HG02884 (cell line): ENCODE measurements at regions not wholly inside any gene's neighbourhood (a gene's known extent, or its start where the extent isn't known, plus 50 kb on each side); places are given as distances from the start of the nearest gene placed in this dataset.

ENCODE experiments used
- ATAC-seq: cut with Tn5 transposase; IDR thresholded peaks from one replicate; pipeline ENCODE4 v1.9.1; 2021; ENCODE audit warnings: mild to moderate bottlenecking, moderate library complexity; ENCODE audit not compliant: unreplicated experiment

DNA sequence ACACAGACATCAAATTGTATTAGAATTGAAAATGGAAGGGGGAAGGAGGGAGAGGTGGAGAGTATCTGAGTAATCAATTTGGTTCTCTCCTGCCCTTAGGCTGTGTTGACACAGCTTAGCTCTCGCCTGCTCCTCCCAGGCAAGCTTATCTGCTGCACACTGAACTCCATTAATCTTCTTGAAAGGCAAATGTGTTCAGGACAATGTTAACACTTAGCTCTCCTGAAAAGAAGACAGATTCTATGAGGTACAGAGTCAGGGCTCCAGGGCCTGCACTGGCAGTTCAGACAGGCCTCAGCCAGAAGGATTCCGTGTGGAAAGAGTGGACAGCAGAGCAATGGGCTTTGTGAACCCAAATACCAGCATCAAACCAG, 430.0 kb upstream of the TNP1 start:
- no peak for ATAC-seq

DNA sequence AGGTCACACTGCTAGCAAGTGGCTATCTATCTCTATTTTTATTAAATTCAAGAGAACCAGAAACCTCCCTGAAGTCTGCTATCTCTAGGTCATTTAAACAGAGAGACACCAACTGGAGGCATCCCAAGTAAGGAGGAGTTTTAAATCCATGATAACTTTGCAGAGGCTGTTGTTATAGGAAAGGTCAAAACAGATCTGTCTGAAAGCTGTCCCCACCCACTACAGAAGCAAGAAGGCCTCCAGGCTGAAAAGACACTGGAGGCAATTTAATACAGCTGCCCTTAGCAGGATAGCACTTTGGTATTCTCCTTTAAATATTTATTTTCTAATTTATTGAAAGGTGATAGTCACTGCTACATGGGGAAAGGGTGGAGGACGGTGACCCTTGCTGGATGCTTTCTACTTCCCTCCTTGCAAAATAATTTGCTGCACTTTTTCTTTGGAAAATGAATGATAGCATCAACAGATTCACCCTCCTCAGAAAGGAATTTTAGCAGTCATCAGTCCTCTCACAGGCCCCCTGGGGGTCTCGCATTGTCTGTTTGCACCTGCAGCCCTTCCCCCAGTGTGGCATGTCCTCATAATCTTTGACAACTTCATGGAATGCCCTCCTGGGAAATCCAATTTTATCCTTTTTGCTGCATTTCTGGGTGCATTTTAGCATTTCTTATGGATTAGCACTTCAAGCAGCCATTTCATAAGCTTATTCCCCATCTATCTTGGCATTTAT, 429.5 kb upstream of the TNP1 start:
- ATAC-seq, result no peak

DNA sequence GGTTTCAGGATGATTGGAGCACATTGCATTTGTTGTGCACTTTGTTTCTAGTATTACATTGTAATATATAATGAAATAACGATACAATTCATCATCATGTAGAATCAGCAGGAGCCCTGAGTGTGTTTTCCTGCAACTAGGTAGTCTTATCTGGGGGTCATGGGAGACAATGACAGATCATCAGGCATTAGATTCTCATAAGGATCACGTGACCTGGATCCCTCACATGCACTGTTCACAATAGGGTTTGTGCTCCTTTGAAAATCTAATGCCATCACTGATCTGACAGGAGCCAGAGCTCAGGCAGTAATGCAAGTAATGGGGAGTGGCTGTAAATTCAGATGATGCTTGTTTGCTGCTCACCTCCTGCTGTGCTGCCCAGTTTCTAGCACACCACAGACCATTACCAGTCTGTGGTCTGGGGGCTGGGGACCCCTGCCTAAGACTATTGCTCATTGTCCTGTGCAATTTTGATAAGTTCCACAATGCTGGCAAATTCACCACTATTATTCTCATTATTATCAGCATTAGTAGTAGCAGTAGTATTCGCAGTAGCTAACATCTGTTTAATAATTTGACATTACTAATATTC, 428.7 kb upstream of the TNP1 start:
- ATAC-seq, result no peak

DNA sequence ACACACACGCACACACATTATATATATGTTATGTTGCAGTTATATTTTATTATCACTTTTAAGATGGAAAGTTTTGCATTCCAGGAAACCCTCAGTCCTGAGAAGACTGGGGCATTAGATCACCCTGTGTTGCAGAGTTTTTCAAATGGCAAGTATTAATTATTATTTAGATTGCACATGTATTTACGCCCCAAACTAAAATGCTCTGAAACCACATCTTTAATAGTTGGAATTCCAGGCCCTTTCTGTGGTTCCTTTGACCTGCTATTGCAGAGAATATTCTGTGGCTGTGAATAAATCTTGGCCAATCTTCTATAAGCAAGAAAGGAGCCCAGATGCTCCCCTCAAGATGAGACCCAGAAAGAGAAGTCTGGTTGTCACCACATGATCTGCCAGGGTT, 427.0 kb upstream of the TNP1 start:
- ATAC-seq, result no peak

DNA sequence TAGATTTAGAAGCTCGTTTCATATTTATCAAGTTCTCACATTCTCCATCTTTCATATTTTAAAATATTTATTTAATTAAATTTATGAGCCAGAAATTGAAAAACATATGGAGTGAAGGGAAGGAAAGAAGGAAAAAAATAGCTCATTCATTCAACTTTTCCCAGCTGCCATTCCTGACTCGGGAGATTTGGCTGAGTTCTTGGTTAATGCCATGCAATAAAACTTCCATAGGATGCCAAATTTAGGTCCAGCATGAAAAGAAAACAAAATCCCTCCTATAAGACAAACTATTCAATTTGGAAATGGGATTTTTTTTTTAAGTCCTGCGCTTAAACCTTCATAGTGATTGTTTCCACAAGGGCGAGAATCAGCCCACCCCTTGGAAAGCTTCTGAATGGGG, 426.1 kb upstream of the TNP1 start:
- no peak for ATAC-seq

DNA sequence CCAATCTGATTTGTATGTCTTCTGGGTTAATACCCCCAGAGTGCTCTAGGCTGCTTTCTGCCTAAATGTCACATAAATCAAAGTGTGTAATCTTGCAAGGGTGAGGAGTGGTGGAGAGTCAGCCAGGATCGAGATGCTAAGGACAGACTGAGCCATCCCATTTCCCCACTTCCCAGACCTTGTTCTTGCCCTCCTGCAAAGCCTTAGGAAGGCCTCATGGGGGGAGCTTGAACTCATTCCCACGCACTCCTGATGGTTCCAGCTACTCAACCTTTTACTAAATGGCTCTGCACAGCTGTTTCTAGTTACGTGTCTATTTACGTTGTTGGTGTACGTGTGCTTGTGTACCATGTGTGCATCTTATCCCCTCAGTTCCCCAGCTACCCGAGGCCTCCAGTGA, 423.6 kb upstream of the TNP1 start:
- no peak for ATAC-seq

DNA sequence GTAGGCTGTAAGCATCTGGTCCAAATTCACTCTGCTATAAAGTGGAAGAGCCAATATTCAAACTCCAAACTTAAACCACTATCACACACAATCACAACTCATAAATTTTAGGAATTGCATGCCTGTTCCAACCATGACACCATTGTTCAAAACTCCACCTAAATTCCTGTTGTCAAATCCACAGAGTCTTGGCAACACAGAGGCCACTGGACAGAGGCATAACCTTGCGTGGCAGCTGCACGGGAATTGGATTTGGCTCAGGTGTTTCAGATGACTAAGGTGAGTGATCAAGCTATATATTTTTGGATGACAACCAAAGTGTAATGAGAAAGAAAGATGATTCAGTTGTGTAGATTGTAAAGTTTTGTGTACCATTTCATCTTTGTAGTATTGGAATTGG, 422.7 kb upstream of the TNP1 start:
- ATAC-seq, result no peak

DNA sequence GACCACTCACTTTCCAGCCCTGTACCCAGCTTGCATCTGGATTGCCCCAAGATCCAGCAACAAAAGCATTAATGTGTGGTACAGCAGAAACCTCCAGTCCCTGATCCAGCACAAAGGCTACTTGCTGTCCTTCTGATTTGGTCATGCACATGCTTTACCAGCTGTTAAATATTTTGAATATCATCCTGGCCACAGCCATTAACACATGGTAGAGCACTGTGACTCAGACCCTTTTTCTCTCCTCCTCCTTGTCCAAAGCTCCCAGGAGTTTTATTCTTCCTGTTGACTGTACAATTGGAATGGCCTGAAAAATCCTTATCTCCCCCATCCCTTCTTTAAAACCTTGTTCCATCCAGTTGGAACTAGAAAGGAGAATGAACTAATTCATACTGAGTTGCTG, 419.7 kb upstream of the TNP1 start:
- no peak for ATAC-seq

DNA sequence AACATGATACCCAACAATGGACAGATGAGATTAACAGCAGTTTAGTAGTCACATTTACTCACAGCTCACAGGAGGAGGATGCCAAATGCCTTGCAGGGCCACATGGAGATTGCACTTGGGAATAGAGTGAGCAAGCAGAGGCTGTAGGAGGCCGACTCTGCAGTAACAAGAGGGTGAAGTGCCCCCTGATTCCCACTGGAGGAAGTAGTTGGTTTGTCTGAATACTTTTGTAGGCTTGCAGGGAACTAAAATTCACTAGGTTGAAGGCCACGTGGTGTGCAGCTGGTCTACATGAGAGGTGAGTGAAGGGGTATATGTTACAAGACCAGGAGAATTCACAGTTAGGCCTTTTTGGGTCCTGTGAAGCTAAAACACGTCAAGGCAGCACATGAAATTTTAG, 419.3 kb upstream of the TNP1 start:
- no peak for ATAC-seq

DNA sequence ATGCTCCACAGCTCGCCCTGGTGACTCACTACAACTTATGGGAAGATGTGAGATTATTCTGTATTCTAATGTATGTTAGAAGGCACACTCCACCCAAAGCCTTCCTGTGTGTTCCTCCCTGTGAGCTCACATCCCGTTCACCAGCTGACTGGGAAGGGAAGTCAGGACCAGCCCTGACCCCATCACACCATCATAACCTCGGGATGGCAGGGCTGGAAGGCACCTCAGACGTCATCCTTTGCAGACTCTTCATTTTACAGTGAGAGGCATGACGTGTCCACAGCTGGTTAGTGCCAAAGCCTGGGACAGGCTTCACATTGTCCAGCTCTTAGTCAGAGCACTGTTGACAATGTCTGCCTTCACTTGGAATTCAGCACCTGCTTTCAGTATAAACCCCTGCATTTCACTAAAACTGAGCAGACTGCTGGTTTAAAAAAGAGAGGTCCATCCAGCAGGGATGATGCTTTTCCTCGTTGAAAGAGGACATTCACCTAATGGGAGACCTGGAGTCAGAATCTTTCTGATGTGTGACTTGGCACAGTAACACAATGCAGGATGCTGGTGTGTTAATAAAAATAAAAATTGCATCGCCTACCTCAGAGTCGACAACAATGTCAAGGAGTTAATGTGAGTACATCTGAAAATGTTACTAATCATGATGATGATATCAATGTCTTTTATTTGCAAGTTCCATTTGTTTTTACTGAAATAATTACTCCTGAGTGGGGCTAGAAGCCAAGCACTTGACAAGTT, 418.0 kb upstream of the TNP1 start:
- no peak for ATAC-seq

DNA sequence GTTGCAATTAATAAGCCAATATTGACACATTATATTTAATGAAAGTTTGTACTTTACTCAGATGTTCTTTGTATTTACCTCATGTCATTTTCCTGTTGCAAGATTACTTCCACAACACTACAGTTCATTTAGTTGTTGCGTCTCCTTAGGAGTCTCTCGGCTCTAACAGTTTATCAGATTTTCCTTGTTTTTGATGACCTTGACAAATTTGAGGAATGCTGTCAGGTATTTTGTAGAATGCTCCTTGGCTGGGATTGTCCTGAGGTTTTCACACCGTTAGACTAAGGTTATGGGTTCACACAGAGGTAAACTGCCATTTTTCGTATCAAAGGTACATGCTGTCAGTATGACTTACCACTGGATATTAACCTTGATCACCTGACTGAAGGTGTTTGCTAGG, 416.6 kb upstream of the TNP1 start:
- no peak for ATAC-seq

DNA sequence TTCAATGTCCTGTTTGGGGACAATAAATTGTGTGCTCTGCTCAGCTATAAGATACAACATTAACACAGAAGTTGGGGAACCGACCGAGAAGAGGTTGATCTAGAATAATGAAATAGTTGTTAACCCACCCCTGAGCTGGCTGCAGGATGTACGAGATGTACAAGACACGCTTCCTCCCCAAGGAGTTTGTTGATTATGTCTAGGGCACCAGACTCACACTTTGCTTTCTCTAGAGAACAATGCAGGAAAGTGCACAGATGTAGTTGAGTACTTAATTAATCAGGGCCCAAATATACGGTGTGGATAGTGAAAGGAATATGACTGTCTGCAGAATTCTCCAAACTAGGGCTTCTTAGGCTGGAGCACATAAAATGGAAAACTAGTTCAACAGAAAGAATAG, 415.2 kb upstream of the TNP1 start:
- no peak for ATAC-seq

DNA sequence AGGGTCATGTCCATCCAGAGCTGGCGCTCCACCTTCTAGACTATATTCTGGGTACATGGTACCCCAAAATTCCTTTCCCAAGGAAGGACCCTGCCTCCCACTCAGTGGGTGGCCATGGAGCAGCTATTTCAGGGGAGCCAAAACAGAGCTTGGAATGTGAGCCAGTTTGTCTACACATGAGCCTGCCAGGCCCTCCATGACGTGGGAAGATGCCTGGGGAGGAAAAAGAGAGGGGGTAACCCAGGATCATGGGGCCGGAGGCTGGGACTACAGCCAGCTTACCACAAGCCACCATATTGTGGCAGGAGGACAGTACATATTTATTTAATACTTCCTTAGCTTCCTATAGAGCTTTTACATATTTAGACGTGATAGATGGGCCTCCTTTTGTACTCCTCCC, 414.7 kb upstream of the TNP1 start:
- no peak for ATAC-seq

DNA sequence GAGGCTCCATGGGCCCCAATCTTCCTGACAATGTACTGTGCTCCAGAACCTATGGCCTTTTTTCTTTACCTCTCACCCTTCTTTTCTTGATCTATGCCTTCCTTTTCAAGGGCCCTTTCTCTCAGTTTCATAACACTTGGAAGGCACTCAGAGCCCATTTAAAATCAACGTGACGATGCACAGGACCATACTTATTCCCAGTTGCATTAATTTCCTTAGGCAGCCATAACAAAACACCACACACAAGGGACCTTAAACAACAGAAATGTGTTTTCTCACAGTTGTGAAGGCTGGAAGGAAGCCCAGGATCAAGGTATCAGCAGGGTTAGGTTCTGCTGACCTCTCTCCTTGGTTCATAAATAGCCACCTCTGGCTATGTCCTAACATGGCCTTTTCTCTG, 414.0 kb upstream of the TNP1 start:
- ATAC-seq, result no peak

DNA sequence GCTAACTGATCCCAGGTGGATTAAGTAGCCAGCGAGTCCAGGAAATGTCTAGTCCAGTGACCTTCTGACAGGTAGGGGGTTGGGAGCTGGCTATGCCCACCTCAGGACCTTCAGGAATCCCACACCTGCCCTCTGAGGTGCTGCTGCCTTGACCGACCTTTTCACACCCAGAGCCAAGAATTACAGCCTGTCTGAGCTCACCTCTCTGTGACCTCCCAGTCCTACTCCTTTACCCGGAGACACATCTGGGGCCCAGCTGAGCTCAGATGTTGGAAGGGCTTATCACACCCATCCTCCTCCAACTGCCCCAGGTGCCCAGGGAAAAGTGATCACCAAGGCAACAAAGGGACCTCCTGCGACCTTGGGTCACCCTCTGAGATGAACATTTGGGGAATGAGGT, 413.3 kb upstream of the TNP1 start:
- no peak for ATAC-seq

DNA sequence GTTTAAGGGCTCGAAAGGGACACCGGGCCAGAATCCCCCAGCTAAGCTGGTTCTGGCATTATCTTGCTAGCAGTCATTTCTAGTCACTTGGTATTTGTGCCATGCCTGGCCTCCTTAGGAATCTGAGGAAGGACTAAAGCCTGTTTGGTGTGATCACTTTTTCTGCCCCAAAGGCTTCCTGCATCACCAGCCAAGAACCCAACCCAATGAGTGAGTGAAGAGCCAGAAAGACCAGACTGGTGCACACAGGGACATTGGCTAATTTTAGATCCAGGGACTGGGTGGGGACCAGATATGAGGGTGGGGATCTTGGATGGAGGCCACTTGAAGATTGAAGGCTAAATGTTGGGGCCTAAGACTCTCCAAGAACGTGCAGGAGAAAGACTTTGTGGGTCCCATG, 411.9 kb upstream of the TNP1 start:
- no peak for ATAC-seq

DNA sequence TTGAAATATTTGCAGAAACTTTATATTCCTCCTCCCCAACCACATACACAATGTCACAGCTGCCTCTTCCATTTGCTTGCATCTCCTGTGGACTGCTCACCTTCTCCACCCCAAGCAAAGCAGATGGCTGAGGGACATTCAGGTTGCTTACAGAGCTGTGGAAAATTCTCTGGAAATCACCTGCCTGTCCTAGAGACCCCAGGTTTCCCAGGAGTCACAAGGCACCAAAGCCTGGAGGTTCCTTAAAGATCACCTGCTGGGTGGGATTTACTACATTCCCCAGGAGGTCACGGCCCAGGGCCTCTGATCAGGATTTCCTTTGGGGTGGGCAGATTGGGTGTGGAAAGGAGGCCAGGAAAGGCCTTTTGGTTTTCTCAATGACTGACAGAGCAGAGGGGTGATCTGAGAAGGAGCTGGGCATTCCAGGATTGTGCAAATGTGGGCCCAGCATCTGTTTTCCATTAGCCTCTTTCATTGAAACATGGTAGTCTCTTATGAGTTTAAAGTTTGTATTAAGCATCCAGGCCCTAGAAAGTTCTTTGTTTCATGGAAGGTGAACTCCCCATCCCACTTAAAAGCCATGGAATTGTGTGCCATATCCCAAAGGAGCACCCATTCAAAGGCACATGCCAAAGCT, 410.7 kb upstream of the TNP1 start:
- no peak for ATAC-seq

DNA sequence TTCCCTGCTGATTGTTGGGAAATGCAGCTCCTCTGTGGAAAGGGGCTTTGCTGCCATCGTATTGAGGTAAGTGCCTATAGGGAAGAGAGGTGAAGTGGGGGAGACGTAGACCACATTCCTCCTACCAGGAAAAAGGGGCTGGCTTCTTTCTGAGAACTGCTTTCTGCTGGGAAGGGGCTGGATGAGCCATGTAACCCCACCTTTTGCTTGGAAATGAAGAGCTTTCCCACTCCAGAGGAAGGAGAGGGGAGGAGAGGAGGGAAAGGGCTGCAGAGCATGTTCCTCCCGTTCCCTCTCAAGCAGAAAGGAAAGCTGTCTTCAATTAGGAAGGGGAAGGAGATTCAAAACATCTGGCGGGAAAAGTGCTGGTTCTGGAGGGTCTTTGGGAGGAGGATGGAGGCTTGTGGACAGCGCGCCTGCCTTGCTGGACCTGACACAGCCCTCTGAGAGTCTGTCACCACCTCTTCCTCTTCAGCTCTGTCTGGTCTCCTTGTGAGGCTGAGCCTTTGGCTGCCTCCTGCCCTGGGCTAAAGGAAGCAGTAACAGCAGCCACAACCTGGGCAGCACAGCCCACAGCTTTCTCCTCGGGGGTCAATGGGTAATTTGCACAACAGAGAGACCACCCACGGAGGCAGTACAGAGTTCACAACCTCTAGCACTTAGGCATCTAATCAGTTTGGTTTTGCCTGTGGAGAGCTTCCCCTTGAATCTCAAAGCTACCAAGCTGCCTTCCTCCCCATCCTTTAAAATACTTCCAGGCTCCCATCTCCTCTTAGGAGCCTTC, 410.0 kb upstream of the TNP1 start:
- no peak for ATAC-seq

DNA sequence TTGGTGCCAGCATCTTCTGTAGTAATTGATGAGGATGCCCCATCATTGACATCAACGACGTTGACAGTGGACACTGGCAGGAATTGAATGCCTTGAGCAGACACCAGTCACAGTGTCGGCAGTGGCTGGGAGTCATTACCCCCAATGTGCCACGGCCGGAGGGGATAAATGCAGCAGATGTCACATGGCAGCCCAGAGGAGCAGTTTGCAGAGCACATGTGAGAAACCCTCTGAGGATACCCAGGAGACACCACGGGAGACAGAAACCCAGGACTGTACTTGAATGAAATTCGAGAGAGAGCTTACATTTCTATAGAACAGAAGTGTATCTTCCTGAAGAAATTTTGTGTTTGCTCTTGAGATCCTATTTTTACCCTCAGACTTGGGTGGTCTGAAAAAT, 409.1 kb upstream of the TNP1 start:
- ATAC-seq, result no peak

DNA sequence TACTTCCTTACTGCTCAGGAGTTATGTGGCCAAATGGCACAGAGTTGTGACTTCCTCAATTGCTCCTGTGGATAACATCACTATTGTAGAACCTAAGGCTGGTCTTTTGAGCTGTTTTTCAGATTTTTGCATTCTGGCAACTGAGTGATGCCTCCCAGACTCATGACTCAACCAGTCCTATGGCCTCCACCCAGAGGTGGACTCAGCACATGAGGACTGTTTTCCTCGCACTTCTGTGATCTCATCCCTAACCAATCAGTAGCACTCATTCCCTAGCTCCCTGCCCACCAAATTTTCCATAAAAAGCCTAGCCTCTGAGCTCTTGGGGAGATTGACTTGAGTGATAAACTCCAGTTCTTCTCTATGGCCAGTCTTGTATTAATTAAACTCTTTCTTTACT, 407.9 kb upstream of the TNP1 start:
- no peak for ATAC-seq

DNA sequence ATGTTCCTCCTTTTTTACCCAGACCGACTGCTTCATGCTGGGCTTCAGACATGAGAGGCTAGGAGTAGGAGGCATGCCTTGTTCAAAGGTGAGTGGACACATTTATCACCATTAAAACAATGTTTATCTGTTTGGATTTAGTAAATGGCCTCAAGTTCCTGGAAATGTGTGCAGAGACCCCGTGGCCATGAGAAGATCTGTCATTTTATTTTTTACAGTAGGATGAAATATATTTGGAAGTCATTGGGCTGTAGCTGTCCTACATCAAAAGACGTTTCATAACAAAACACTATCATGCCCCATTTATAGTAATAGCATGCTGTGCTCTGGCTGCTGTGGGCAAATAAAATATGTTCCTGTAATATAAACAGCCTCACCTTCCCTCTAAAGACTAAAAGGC, 403.9 kb upstream of the TNP1 start:
- ATAC-seq, result no peak
